ENCODE measurements at regions not wholly inside any gene's neighbourhood (a gene's known extent, or its start where the extent isn't known, plus 50 kb on each side); places are given as distances from the start of the nearest gene placed in this dataset.

DNA sequence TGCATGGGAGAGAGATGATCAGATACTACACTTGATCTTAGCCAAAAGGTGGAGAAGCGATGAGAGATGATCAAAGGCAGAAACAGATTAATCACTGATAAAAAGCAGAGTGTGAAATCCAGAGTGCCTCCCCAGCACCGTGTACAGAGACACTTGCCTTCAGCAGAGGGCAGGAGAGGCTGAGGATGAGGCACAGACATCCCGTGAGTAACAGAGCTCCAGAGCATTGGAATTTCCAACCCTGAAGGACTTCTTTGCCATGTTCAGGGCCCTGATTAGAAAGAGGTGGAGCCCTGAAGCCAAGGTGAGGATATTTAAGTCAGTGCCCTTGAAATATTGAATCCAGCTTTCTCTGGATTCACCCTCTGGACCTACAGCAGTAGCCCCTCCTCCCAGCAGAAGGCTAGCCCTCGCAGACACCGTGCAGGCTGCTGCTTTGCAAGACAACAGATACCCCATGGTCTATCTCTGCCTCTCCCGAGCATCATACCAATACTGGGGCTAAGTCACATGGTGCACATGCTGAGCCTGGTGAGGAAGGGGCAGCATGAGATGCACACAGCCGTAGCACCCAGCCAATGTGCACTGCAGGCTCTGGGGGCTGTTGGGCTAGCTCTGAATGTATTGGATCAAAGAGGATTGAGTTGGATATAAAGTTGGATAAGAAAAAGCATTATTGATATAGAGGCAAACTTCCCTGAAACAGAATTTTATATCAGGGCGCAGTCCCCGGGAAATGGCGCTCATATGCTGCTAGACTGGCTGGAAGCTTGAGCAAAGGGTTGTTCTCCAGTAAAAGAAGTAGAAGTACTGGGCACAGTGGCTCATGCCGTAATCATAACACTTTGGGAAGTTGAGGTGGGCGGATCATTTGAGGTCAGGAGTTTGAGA, 200.3 kb upstream of the B3GAT1 start:
- no peak for TF ChIP-seq POLR2A (IDR thresholded peaks at IDR 0.05)
- TF ChIP-seq, protein P1, sequence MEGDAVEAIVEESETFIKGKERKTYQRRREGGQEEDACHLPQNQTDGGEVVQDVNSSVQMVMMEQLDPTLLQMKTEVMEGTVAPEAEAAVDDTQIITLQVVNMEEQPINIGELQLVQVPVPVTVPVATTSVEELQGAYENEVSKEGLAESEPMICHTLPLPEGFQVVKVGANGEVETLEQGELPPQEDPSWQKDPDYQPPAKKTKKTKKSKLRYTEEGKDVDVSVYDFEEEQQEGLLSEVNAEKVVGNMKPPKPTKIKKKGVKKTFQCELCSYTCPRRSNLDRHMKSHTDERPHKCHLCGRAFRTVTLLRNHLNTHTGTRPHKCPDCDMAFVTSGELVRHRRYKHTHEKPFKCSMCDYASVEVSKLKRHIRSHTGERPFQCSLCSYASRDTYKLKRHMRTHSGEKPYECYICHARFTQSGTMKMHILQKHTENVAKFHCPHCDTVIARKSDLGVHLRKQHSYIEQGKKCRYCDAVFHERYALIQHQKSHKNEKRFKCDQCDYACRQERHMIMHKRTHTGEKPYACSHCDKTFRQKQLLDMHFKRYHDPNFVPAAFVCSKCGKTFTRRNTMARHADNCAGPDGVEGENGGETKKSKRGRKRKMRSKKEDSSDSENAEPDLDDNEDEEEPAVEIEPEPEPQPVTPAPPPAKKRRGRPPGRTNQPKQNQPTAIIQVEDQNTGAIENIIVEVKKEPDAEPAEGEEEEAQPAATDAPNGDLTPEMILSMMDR (IDR thresholded peaks at IDR 0.05): no peak

Measured in body of pancreas (tissue), 4 donors.